GM23338 (cell line): ENCODE measurements at regions not wholly inside any gene's neighbourhood (a gene's known extent, or its start where the extent isn't known, plus 50 kb on each side); places are given as distances from the start of the nearest gene placed in this dataset.
"Not testable (repeated sequence)": the region's sequence is repeated elsewhere in the genome, so short reads cannot be mapped to it uniquely, and the experiment has no call there.

ENCODE experiments used
- ATAC-seq: fragments of 200-7000 bp; cut with Tn5 transposase; 3 replicates; pipeline ENCODE4 v1.9.1; 2020
- DNase-seq: peaks from one replicate; pipeline ENCODE4 v3.0.0-alpha.2; 2015; ENCODE audit warnings: low spot score
- H2AFZ ChIP-seq: fragments of 200-600 bp; sonication (generic); 2 replicates; pipeline ENCODE4 v1.8.0; 2016; ENCODE audit warnings: antibody characterized with exemption, mild to moderate bottlenecking, moderate library complexity
- H3F3A ChIP-seq: fragments of 200-600 bp; sonication (generic); replicated peaks from 2 replicates; pipeline ENCODE4 v1.8.0; 2017; ENCODE audit warnings: antibody characterized with exemption, mixed run types, low read depth
- H3K27ac ChIP-seq: fragments of 200-600 bp; sonication (generic); 2 replicates; pipeline ENCODE4 v1.6.1; 2016; ENCODE audit warnings: low read depth
- H3K27me3 ChIP-seq: fragments of 200-600 bp; sonication (generic); 2 replicates; pipeline ENCODE4 v1.8.0; 2016; ENCODE audit warnings: mild to moderate bottlenecking, mixed run types, moderate library complexity; ENCODE audit not compliant: insufficient read depth
- H3K36me3 ChIP-seq: fragments of 200-600 bp; sonication (generic); 2 replicates; pipeline ENCODE4 v1.8.0; 2016; ENCODE audit warnings: mild to moderate bottlenecking; ENCODE audit not compliant: insufficient read depth
- H3K4me1 ChIP-seq: fragments of 200-600 bp; sonication (generic); 2 replicates; pipeline ENCODE4 v1.8.0; 2016; ENCODE audit warnings: mild to moderate bottlenecking, moderate library complexity; ENCODE audit not compliant: insufficient read depth
- H3K4me2 ChIP-seq: fragments of 200-600 bp; sonication (generic); 2 replicates; pipeline ENCODE4 v1.7.1; 2017; ENCODE audit warnings: mixed run types
- H3K4me3 ChIP-seq: fragments of 200-600 bp; sonication (generic); 2 replicates; pipeline ENCODE4 v1.6.1; 2016; ENCODE audit warnings: mixed run types
- H3K79me2 ChIP-seq: fragments of 200-600 bp; sonication (generic); replicated peaks from 2 replicates; pipeline ENCODE4 v1.8.0; 2017; ENCODE audit warnings: mild to moderate bottlenecking; ENCODE audit not compliant: insufficient read depth
- H3K9me2 ChIP-seq: fragments of 200-600 bp; sonication (generic); 2 replicates; pipeline ENCODE4 v1.8.0; 2017; ENCODE audit not compliant: insufficient read depth
- H4K20me1 ChIP-seq: fragments of 200-600 bp; sonication (generic); replicated peaks from 2 replicates; pipeline ENCODE4 v1.8.0; 2017; ENCODE audit warnings: mild to moderate bottlenecking; ENCODE audit not compliant: insufficient read depth
- H3K27ac Mint-ChIP-seq: 2 replicates; pipeline ENCODE4 v1.8.0; 2020; ENCODE audit warnings: inconsistent platforms, mild to moderate bottlenecking, moderate library complexity, mixed read lengths
- H3K27me3 Mint-ChIP-seq: 3 replicates; pipeline ENCODE4 v1.8.0; 2022; ENCODE audit warnings: low read depth, mild to moderate bottlenecking, moderate library complexity, mixed read lengths, inconsistent platforms; ENCODE audit not compliant: insufficient read depth, poor library complexity
- H3K36me3 Mint-ChIP-seq: 3 replicates; pipeline ENCODE4 v1.8.0; 2021; ENCODE audit warnings: low read depth, mild to moderate bottlenecking, inconsistent platforms, moderate library complexity, mixed read lengths
- H3K4me1 Mint-ChIP-seq: 3 replicates; pipeline ENCODE4 v1.8.0; 2020; ENCODE audit warnings: mild to moderate bottlenecking, inconsistent platforms, mixed read lengths
- H3K4me3 Mint-ChIP-seq: 3 replicates; pipeline ENCODE4 v1.8.0; 2021; ENCODE audit warnings: moderate library complexity, mild to moderate bottlenecking, inconsistent platforms, mixed read lengths
- H3K9me3 Mint-ChIP-seq: 3 replicates; pipeline ENCODE4 v1.8.0; 2020; ENCODE audit warnings: moderate library complexity, mild to moderate bottlenecking, inconsistent platforms, mixed read lengths
- CREB1 ChIP-seq: fragments of 250-450 bp; sonication (Bioruptor Pico); IDR thresholded peaks from 2 replicates; pipeline ENCODE4 v1.5.0; 2020; ENCODE audit warnings: low read depth, mild to moderate bottlenecking, moderate library complexity
- CTCF ChIP-seq, 2 experiments: fragments of 200-600 bp in 1 of 2; sonication (generic) in 1 of 2; conservative IDR thresholded peaks; 2 replicates each; pipeline versions ENCODE4 v1.5.1 to v1.6.1; 2016 to 2017; ENCODE audit warnings: antibody characterized with exemption in 2 of 2, low read depth in 2 of 2, mild to moderate bottlenecking in 2 of 2, moderate library complexity in 1 of 2
- EZH2 ChIP-seq: fragments of 200-600 bp; sonication (generic); IDR thresholded peaks from one replicate; pipeline ENCODE4 v1.8.0; 2017; ENCODE audit warnings: antibody characterized with exemption, mild to moderate bottlenecking, low read depth; ENCODE audit not compliant: unreplicated experiment
- EZH2phosphoT487 ChIP-seq: fragments of 200-600 bp; sonication (generic); IDR thresholded peaks from one replicate; pipeline ENCODE4 v1.8.1; 2018; ENCODE audit warnings: antibody characterized with exemption; ENCODE audit not compliant: unreplicated experiment
- JUNB ChIP-seq: IDR thresholded peaks from one replicate; pipeline ENCODE4 v1.6.1; 2016; ENCODE audit warnings: antibody characterized with exemption; ENCODE audit not compliant: unreplicated experiment
- STAT1 ChIP-seq: IDR thresholded peaks from one replicate; pipeline ENCODE4 v1.6.1; 2016; ENCODE audit warnings: antibody characterized with exemption; ENCODE audit not compliant: unreplicated experiment
- TF ChIP-seq, protein P1 (sequence below): IDR thresholded peaks from 2 replicates; pipeline ENCODE4 v1.6.1; 2016; ENCODE audit warnings: antibody characterized with exemption

- no peaks in the 10 kb centered on the region for H3K27me3 Mint-ChIP-seq
- H3K9me2 ChIP-seq: peaks cover under 1% of the 10 kb centered on the region; the same call in 1 of the 2 replicates
- TF ChIP-seq JUNB: no peak
- TF ChIP-seq, protein P1, sequence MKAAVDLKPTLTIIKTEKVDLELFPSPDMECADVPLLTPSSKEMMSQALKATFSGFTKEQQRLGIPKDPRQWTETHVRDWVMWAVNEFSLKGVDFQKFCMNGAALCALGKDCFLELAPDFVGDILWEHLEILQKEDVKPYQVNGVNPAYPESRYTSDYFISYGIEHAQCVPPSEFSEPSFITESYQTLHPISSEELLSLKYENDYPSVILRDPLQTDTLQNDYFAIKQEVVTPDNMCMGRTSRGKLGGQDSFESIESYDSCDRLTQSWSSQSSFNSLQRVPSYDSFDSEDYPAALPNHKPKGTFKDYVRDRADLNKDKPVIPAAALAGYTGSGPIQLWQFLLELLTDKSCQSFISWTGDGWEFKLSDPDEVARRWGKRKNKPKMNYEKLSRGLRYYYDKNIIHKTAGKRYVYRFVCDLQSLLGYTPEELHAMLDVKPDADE: no peak
- ATAC-seq (no peak), DNase-seq (no peak)
- H3K36me3 ChIP-seq: no peaks in the 10 kb centered on the region
- no peaks in the 10 kb centered on the region for H3K79me2 ChIP-seq
- H3K36me3 Mint-ChIP-seq: no peaks in the 10 kb centered on the region
- H3F3A ChIP-seq: no peaks in the 10 kb centered on the region
- H3K4me1 ChIP-seq: no peaks in the 10 kb centered on the region
- no peak overlapping the region for H3K4me3 Mint-ChIP-seq
- no peak overlapping the region for H3K27ac ChIP-seq
- H3K27ac Mint-ChIP-seq: no peak overlapping the region
- no peak overlapping the region for H3K4me3 ChIP-seq
- no peaks in the 10 kb centered on the region; the same call in 2 of the 3 replicates for H3K4me1 Mint-ChIP-seq
- H3K4me2 ChIP-seq: no peak overlapping the region
- no peaks in the 10 kb centered on the region for H4K20me1 ChIP-seq
- no peaks in the 10 kb centered on the region for H3K27me3 ChIP-seq
- H2AFZ ChIP-seq: no peak overlapping the region
- no peaks in the 10 kb centered on the region for H3K9me3 Mint-ChIP-seq
These were observed 115.9 kb upstream of the IVNS1ABP start for GRCh38 chr1:185432948-185433347.

- Histone ChIP-seq H3K4me1 (no peaks in the 10 kb centered on the region), H3K27ac (no peak overlapping the region), H3K36me3 (no peaks in the 10 kb centered on the region), H4K20me1 (no peaks in the 10 kb centered on the region), H3K79me2 (no peaks in the 10 kb centered on the region), H3K4me3 (no peak overlapping the region), H3F3A (no peaks in the 10 kb centered on the region), H3K9me2 (no peaks in the 10 kb centered on the region), H3K27me3 (no peaks in the 10 kb centered on the region), H3K4me2 (no peak overlapping the region), H2AFZ (peak overlapping the region; percentile 18; the same call in 1 of the 2 replicates)
- Mint-ChIP-seq H3K4me3 (no peak overlapping the region), H3K9me3 (no peaks in the 10 kb centered on the region), H3K36me3 (no peaks in the 10 kb centered on the region), H3K27ac (no peak overlapping the region), H3K27me3 (peaks cover 2% of the 10 kb centered on the region), H3K4me1 (no peaks in the 10 kb centered on the region; the same call in 1 of the 3 replicates)
- DNase-seq (no peak), ATAC-seq (no peak)
- TF ChIP-seq CREB1 (CRISPR knock-in tag) (no peak), EZH2phosphoT487 (no peak), STAT1 (no peak), CTCF (conservative IDR thresholded peaks at IDR 0.05; ENCODE audit: low read depth in 2 of 2) (no peak), EZH2 (no peak), JUNB (no peak)
These were observed 114.6 kb upstream of the IVNS1ABP start for GRCh38 chr1:185431612-185432011.

GRCh38 chr1:185429668-185430067 is 112.6 kb upstream of the IVNS1ABP start:
- not testable (repeated sequence) for H3K4me1 ChIP-seq, H3F3A ChIP-seq, H3K36me3 ChIP-seq, H3K4me2 ChIP-seq, H3K27ac Mint-ChIP-seq, DNase-seq, H3K4me1 Mint-ChIP-seq, H3K9me2 ChIP-seq, H3K27me3 Mint-ChIP-seq, H3K4me3 Mint-ChIP-seq, H3K4me3 ChIP-seq, H2AFZ ChIP-seq, H3K36me3 Mint-ChIP-seq, H3K27me3 ChIP-seq, H3K9me3 Mint-ChIP-seq, H3K79me2 ChIP-seq, ATAC-seq, H4K20me1 ChIP-seq, H3K27ac ChIP-seq
